SK-N-SH treated with all-trans-retinoic acid at 6 μM for 48 hours (cell line): ENCODE measurements at regions not wholly inside any gene's neighbourhood (a gene's known extent, or its start where the extent isn't known, plus 50 kb on each side); places are given as distances from the start of the nearest gene placed in this dataset.

Experiments used
- ATAC-seq: fragments of 200-7000 bp; cut with Tn5 transposase; 3 replicates; pipeline ENCODE4 v1.9.1; 2020; ENCODE audit warnings: mild to moderate bottlenecking, moderate library complexity
- ARNTL ChIP-seq: fragments of 450-650 bp; formaldehyde crosslinking; IDR thresholded peaks from 2 replicates; pipeline ENCODE4 v1.5.0; 2020; ENCODE audit warnings: low read depth, mild to moderate bottlenecking, moderate library complexity, borderline replicate concordance
- BACH2 ChIP-seq: fragments of 250-450 bp; sonication (Bioruptor Pico); IDR thresholded peaks from 2 replicates; pipeline ENCODE4 v1.9.0; 2021; ENCODE audit warnings: mild to moderate bottlenecking, borderline replicate concordance
- CREB5 ChIP-seq: fragments of 250-450 bp; sonication (Bioruptor Pico); IDR thresholded peaks from 2 replicates; pipeline ENCODE4 v1.5.1; 2020; ENCODE audit warnings: low read depth, mild to moderate bottlenecking, moderate library complexity
- CSDC2 ChIP-seq: fragments of 250-450 bp; sonication (Bioruptor Pico); IDR thresholded peaks from 2 replicates; pipeline ENCODE4 v1.5.0; 2020; ENCODE audit warnings: mild to moderate bottlenecking, moderate library complexity
- CSRNP3 ChIP-seq: fragments of 250-450 bp; sonication (Bioruptor Pico); IDR thresholded peaks from 2 replicates; pipeline ENCODE4 v1.5.1; 2021; ENCODE audit warnings: mild to moderate bottlenecking, moderate library complexity
- ESRRG ChIP-seq: fragments of 250-450 bp; sonication (Bioruptor Pico); IDR thresholded peaks from 2 replicates; pipeline ENCODE4 v1.6.1; 2021; ENCODE audit warnings: mild to moderate bottlenecking
- ISL1 ChIP-seq: fragments of 250-450 bp; sonication (Bioruptor Pico); IDR thresholded peaks from 2 replicates; pipeline ENCODE4 v2.1.2; 2022; ENCODE audit warnings: mild to moderate bottlenecking, moderate library complexity
- PATZ1 ChIP-seq: fragments of 250-450 bp; sonication (Bioruptor Pico); IDR thresholded peaks from 2 replicates; pipeline ENCODE4 v1.8.0; 2020; ENCODE audit warnings: mild to moderate bottlenecking, moderate library complexity, borderline replicate concordance
- POU6F1 ChIP-seq: fragments of 250-450 bp; sonication (Bioruptor Pico); IDR thresholded peaks from 2 replicates; pipeline ENCODE4 v1.8.0; 2021; ENCODE audit warnings: low read depth, mild to moderate bottlenecking, moderate library complexity, borderline replicate concordance
- PPARA ChIP-seq: fragments of 250-450 bp; sonication (Bioruptor Pico); IDR thresholded peaks from 2 replicates; pipeline ENCODE4 v1.5.0; 2020; ENCODE audit warnings: mild to moderate bottlenecking, borderline replicate concordance
- RARB ChIP-seq: fragments of 250-450 bp; sonication (Bioruptor Pico); IDR thresholded peaks from 2 replicates; pipeline ENCODE4 v1.8.0; 2021; ENCODE audit warnings: mild to moderate bottlenecking, moderate library complexity
- SNAI2 ChIP-seq: fragments of 250-450 bp; sonication (Bioruptor Pico); IDR thresholded peaks from 2 replicates; pipeline ENCODE4 v1.5.0; 2020; ENCODE audit warnings: mild to moderate bottlenecking, moderate library complexity
- TCF4 ChIP-seq: fragments of 250-450 bp; sonication (Bioruptor Pico); IDR thresholded peaks from 2 replicates; pipeline ENCODE4 v1.8.0; 2021; ENCODE audit warnings: mild to moderate bottlenecking, moderate library complexity, borderline replicate concordance
- TOX ChIP-seq: fragments of 250-450 bp; sonication (Bioruptor Pico); IDR thresholded peaks from 2 replicates; pipeline ENCODE4 v1.8.0; 2021; ENCODE audit warnings: mild to moderate bottlenecking, moderate library complexity, borderline replicate concordance
- TSHZ2 ChIP-seq: fragments of 250-450 bp; sonication (Bioruptor Pico); IDR thresholded peaks from 2 replicates; pipeline ENCODE4 v1.5.0; 2020; ENCODE audit warnings: mild to moderate bottlenecking, moderate library complexity
- ZC3H10 ChIP-seq: fragments of 250-450 bp; sonication (Bioruptor Pico); IDR thresholded peaks from 2 replicates; pipeline ENCODE4 v1.5.1; 2021; ENCODE audit warnings: mild to moderate bottlenecking, moderate library complexity
- ZFP30 ChIP-seq: fragments of 450-650 bp; formaldehyde crosslinking; IDR thresholded peaks from 2 replicates; pipeline ENCODE4 v1.5.0; 2022; ENCODE audit warnings: mild to moderate bottlenecking, moderate library complexity
- ZNF565 ChIP-seq: fragments of 450-650 bp; formaldehyde crosslinking; conservative IDR thresholded peaks from 2 replicates; pipeline ENCODE4 v1.5.0; 2020; ENCODE audit warnings: low read depth, mild to moderate bottlenecking, moderate library complexity
- ZNF70 ChIP-seq: fragments of 450-650 bp; formaldehyde crosslinking; IDR thresholded peaks from 2 replicates; pipeline ENCODE4 v1.5.0; 2020; ENCODE audit warnings: mild to moderate bottlenecking, moderate library complexity
- ZNF8 ChIP-seq: fragments of 450-650 bp; formaldehyde crosslinking; IDR thresholded peaks from 2 replicates; pipeline ENCODE4 v1.5.0; 2020; ENCODE audit warnings: mild to moderate bottlenecking, moderate library complexity

GRCh38 chr2:129331638-129332037 lies 647.8 kb upstream of the RAB6C start:
- no peak for ATAC-seq
- TF ChIP-seq ESRRG, result no peak
- TF ChIP-seq ARNTL (CRISPR knock-in tag), result no peak
- TF ChIP-seq BACH2 (CRISPR knock-in tag), result no peak
- no peak for TF ChIP-seq SNAI2 (CRISPR knock-in tag)
- TF ChIP-seq CREB5 (CRISPR knock-in tag), result no peak
- no peak for TF ChIP-seq TCF4 (CRISPR knock-in tag)
- no peak for TF ChIP-seq ISL1 (CRISPR knock-in tag)
- TF ChIP-seq ZNF565, result no peak
- TF ChIP-seq RARB (CRISPR knock-in tag), result no peak
- no peak for TF ChIP-seq PATZ1 (CRISPR knock-in tag)
- no peak for TF ChIP-seq CSRNP3 (CRISPR knock-in tag)
- no peak for TF ChIP-seq PPARA (CRISPR knock-in tag)
- no peak for TF ChIP-seq ZNF8 (CRISPR knock-in tag)
- no peak for TF ChIP-seq ZFP30 (CRISPR knock-in tag)
- no peak for TF ChIP-seq ZNF70 (CRISPR knock-in tag)
- TF ChIP-seq ZC3H10 (CRISPR knock-in tag), result no peak
- no peak for TF ChIP-seq POU6F1 (CRISPR knock-in tag)
- no peak for TF ChIP-seq TOX (CRISPR knock-in tag)
- no peak for TF ChIP-seq CSDC2
- no peak for TF ChIP-seq TSHZ2 (CRISPR knock-in tag)

GRCh38 chr2:129334128-129334527 lies 645.3 kb upstream of the RAB6C start:
- TF ChIP-seq TSHZ2 (CRISPR knock-in tag) (no peak), ESRRG (no peak), PATZ1 (CRISPR knock-in tag) (no peak), CSDC2 (no peak), ZNF8 (CRISPR knock-in tag) (no peak), ZFP30 (CRISPR knock-in tag) (no peak), ZC3H10 (CRISPR knock-in tag) (no peak)
- TF ChIP-seq, all 23 proteins: peak for 0
- no peak for ATAC-seq
